Loucy (cell line): ENCODE measurements at regions not wholly inside any gene's neighbourhood (a gene's known extent, or its start where the extent isn't known, plus 50 kb on each side); places are given as distances from the start of the nearest gene placed in this dataset.

Source experiments
- H2AFZ ChIP-seq: fragments of 200-600 bp; sonication (generic); 2 replicates; pipeline ENCODE4 v1.6.0; 2016; ENCODE audit warnings: antibody characterized with exemption, mild to moderate bottlenecking, low read length, moderate library complexity
- H3F3A ChIP-seq: fragments of 200-600 bp; 2 replicates; pipeline ENCODE4 v1.6.0; 2016; ENCODE audit warnings: antibody characterized with exemption, low read depth, mild to moderate bottlenecking
- H3K27me3 ChIP-seq: fragments of 200-600 bp; sonication (generic); 2 replicates; pipeline ENCODE4 v1.6.1; 2014; ENCODE audit warnings: low read length, mild to moderate bottlenecking; ENCODE audit not compliant: insufficient read depth, poor library complexity, severe bottlenecking
- H3K36me3 ChIP-seq: fragments of 200-600 bp; sonication (generic); 2 replicates; pipeline ENCODE4 v1.6.1; 2016; ENCODE audit warnings: low read length; ENCODE audit not compliant: insufficient read depth
- H3K4me1 ChIP-seq: fragments of 200-600 bp; sonication (generic); 2 replicates; pipeline ENCODE4 v1.5.1; 2014; ENCODE audit warnings: low read length, mild to moderate bottlenecking; ENCODE audit not compliant: insufficient read depth, poor library complexity, severe bottlenecking
- H3K4me2 ChIP-seq: fragments of 200-600 bp; sonication (generic); 2 replicates; pipeline ENCODE4 v1.6.0; 2014; ENCODE audit warnings: antibody characterized with exemption, low read length, low read depth, mild to moderate bottlenecking; ENCODE audit not compliant: poor library complexity, severe bottlenecking
- H3K4me3 ChIP-seq: fragments of 200-600 bp; sonication (generic); 2 replicates; pipeline ENCODE4 v1.5.1; 2014; ENCODE audit warnings: low read length, mild to moderate bottlenecking, mixed read lengths; ENCODE audit not compliant: poor library complexity, severe bottlenecking
- H3K79me2 ChIP-seq: fragments of 200-600 bp; sonication (generic); 2 replicates; pipeline ENCODE4 v1.6.1; 2014; ENCODE audit warnings: low read length; ENCODE audit not compliant: insufficient read depth
- H3K9ac ChIP-seq: fragments of 200-600 bp; sonication (generic); 2 replicates; pipeline ENCODE4 v1.6.0; 2014; ENCODE audit warnings: mild to moderate bottlenecking, low read depth, low read length, moderate library complexity; ENCODE audit not compliant: poor library complexity, severe bottlenecking
- H3K9me2 ChIP-seq: fragments of 200-600 bp; sonication (generic); replicated peaks from 2 replicates; pipeline ENCODE4 v1.6.1; 2016; ENCODE audit warnings: low read depth, low read length, mixed read lengths
- H3K9me3 ChIP-seq: fragments of 200-600 bp; sonication (generic); 2 replicates; pipeline ENCODE4 v1.6.1; 2014; ENCODE audit warnings: mild to moderate bottlenecking, antibody characterized with exemption, low read length, low read depth; ENCODE audit not compliant: insufficient read depth
- H4K20me1 ChIP-seq: fragments of 200-600 bp; sonication (generic); 2 replicates; pipeline ENCODE4 v1.6.0; 2014; ENCODE audit warnings: antibody characterized with exemption, low read length, mild to moderate bottlenecking; ENCODE audit not compliant: insufficient read depth, poor library complexity, severe bottlenecking
- EZH2phosphoT487 ChIP-seq: fragments of 200-600 bp; IDR thresholded peaks from 2 replicates; pipeline ENCODE4 v1.6.1; 2018; ENCODE audit warnings: antibody characterized with exemption, mild to moderate bottlenecking, moderate library complexity, borderline replicate concordance
- TF ChIP-seq, protein P1 (sequence below): fragments of 200-600 bp; sonication (generic); conservative IDR thresholded peaks from 2 replicates; pipeline ENCODE4 v1.5.1; 2014; ENCODE audit warnings: mild to moderate bottlenecking, antibody characterized with exemption, low read length

DNA sequence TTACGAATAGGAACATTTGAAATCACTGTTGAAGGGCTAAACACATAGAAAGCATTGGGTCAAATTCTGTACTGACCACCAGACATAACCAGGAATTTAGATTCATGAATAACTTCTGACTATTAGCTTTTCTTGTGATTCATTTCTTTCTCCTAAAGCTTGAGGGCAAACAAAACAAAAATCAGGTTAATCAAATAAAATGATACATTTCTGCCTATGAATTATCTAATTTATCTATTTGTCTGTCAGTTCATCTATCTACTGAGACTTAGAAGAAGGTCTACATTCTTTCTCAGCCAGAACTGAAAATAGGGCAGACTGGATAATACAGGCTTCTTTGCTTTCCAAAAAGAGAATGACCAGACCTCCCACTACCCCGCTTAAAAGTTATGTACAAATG lies 65.9 kb upstream of the ST3GAL6 start:
- no peaks in the 10 kb centered on the region for H3K27me3 ChIP-seq

DNA sequence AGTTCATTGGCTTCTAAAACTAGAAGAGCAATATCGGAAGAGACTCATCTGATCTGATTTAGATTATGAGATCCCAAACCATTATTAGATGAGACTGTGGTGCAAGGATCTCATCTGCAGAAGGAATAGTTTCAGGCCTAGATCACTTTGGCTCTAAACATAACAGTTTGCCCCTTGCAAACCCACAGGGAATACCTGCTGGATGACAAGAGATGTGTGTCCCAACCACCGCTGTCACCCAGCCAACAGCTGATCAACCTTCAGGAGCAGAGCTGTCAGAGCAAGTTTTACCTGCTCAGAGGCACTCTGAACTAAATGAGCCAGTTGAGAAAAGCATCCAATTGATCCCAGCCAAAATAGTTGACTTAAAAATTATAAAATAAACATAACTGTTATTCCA lies 64.0 kb upstream of the ST3GAL6 start:
- no peak overlapping the region for H3K4me2 ChIP-seq
- H3F3A ChIP-seq, result no peaks in the 10 kb centered on the region
- no peak overlapping the region for H3K4me3 ChIP-seq
- H4K20me1 ChIP-seq, result no peaks in the 10 kb centered on the region
- no peaks in the 10 kb centered on the region for H3K9me3 ChIP-seq
- no peak overlapping the region for H3K9ac ChIP-seq
- no peaks in the 10 kb centered on the region for H3K4me1 ChIP-seq
- no peaks in the 10 kb centered on the region for H3K79me2 ChIP-seq
- no peaks in the 10 kb centered on the region for H3K36me3 ChIP-seq
- H2AFZ ChIP-seq, result no peak overlapping the region
- TF ChIP-seq, protein P1, sequence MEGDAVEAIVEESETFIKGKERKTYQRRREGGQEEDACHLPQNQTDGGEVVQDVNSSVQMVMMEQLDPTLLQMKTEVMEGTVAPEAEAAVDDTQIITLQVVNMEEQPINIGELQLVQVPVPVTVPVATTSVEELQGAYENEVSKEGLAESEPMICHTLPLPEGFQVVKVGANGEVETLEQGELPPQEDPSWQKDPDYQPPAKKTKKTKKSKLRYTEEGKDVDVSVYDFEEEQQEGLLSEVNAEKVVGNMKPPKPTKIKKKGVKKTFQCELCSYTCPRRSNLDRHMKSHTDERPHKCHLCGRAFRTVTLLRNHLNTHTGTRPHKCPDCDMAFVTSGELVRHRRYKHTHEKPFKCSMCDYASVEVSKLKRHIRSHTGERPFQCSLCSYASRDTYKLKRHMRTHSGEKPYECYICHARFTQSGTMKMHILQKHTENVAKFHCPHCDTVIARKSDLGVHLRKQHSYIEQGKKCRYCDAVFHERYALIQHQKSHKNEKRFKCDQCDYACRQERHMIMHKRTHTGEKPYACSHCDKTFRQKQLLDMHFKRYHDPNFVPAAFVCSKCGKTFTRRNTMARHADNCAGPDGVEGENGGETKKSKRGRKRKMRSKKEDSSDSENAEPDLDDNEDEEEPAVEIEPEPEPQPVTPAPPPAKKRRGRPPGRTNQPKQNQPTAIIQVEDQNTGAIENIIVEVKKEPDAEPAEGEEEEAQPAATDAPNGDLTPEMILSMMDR, result no peak
- TF ChIP-seq EZH2phosphoT487, result no peak
- H3K9me2 ChIP-seq, result no peaks in the 10 kb centered on the region
- no peaks in the 10 kb centered on the region for H3K27me3 ChIP-seq

More for the DNA sequence above, 65.9 kb upstream of the ST3GAL6 start:
- Histone ChIP-seq H3K4me1 (no peaks in the 10 kb centered on the region), H3K4me2 (no peak overlapping the region), H3K79me2 (no peaks in the 10 kb centered on the region), H3K9ac (no peak overlapping the region), H3K9me3 (no peaks in the 10 kb centered on the region), H3K9me2 (no peaks in the 10 kb centered on the region), H4K20me1 (no peaks in the 10 kb centered on the region), H3K36me3 (no peaks in the 10 kb centered on the region), H2AFZ (no peak overlapping the region), H3F3A (no peaks in the 10 kb centered on the region), H3K4me3 (no peak overlapping the region)
- TF ChIP-seq, protein P1, result no peak
- TF ChIP-seq EZH2phosphoT487, result no peak

DNA sequence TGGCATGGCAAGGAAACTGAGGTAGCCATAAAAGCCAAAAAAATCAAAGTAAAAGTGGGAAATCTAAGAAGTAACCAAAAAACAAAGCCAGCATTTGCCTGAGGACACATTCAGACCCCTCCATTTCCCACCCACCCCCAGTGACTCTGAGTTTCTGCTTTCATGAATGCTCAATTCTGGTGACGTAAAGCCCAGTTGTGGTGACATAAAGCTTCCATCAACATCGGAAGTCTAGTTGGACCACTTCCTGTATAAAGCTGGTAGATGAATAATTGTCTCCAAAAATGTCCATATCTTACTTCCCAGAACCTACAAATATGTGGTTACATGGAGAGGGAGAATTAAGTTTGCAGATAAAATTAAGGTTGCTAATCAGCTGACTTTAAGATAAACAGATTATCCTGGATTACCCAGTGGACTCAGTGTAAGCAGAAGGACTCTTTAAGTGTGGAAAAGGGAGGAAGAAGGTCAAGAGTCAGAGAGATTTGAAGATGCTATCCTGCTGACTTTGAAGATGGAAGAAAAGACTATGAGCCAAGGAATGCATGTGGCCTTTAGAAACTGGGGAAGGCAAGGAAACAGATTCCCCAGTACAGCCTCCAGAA lies 62.0 kb upstream of the ST3GAL6 start:
- Histone ChIP-seq H3K4me3 (no peak overlapping the region), H3F3A (no peaks in the 10 kb centered on the region), H3K9me3 (no peaks in the 10 kb centered on the region), H2AFZ (no peak overlapping the region), H3K4me2 (no peak overlapping the region), H3K9me2 (no peaks in the 10 kb centered on the region), H3K27me3 (no peaks in the 10 kb centered on the region), H3K4me1 (no peaks in the 10 kb centered on the region), H3K36me3 (no peaks in the 10 kb centered on the region), H3K9ac (no peak overlapping the region), H4K20me1 (no peaks in the 10 kb centered on the region), H3K79me2 (no peaks in the 10 kb centered on the region)
- TF ChIP-seq, protein P1, result no peak
- no peak for TF ChIP-seq EZH2phosphoT487
